ENCODE measurements at regions not wholly inside any gene's neighbourhood (a gene's known extent, or its start where the extent isn't known, plus 50 kb on each side); places are given as distances from the start of the nearest gene placed in this dataset.
"Not testable (repeated sequence)": the region's sequence is repeated elsewhere in the genome, so short reads cannot be mapped to it uniquely, and the experiment has no call there.

DNA sequence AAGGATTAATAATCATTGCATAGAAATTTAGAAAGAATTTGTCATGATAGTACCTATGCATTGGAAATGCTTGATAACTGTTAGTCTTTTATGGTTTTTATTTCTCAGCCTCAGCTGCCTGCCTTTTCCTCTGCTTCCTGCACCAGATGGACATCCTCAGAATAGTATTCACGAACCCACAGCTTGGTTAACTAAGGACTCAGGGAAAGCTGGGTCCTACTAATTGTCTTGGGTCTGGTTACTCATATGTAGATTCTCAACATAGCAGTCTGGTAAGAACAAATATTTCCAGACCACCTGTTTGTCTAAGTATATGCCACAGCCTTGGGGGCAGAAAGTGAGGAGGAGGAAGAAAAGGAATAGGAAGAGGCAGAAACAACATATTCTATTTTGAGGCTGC lies 464.5 kb upstream of the SMARCA2 start:
- no peak for TF ChIP-seq ELF1 (IDR thresholded peaks at IDR 0.05)
- TF ChIP-seq EP300 (IDR thresholded peaks at IDR 0.05; ENCODE audit: borderline replicate concordance in 1 of 2, low read depth in 1 of 2, low read length in 1 of 2): no peak
- no peak for TF ChIP-seq FOSL2 (IDR thresholded peaks at IDR 0.05; ENCODE audit: borderline replicate concordance, low read depth)
- CTCF ChIA-PET: no interaction called here
- WGBS (ENCODE audit: low lambda C conversion rate): 0% methylated on average over 1 of the region's 1 CpG

DNA sequence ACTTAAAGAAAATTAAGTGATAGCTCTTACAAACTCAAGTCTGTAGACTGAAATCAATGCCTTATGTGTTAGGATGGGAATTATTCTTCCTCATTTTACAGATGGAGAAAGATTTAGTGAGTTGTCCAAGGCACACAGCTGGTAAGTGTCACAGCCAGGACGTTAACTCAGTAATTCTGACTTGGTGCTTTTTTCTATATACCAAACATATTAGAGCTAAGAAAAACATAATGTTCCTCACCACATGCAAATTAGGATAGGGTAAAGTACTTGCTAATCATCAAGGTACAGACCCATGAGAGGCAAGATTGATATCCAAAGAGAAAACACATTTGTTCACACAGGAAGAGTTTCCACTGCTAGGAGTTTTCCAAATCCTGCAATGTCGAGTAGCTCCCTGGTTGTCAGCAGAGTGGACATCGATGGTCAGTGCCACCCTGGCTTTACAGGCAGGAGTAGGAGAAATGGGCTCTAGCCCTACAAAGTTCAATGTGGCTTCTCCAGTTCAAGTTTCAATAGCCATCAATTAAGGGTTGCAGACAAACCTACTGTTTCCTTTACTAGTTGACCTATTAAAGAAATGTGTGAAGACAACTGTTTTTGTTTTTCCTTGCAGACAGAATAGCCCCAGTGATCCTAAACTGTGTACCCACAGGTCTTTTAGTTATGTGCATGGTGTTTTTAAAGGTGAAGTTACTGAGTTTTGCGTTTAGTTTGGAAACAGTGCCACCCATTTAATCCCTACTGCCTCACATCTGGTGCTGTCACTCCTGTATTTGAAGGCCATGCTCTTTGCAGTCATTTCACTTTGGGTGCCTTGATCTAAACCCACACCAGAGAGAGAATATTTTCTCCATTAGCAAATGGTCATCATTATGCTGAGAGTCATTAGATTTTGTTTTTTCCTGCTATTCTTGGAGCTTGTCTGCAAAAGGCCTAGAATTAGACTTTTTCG lies 460.8 kb upstream of the SMARCA2 start:
- H4K20me1 ChIP-seq (ENCODE audit: insufficient read depth): no peaks in the 10 kb centered on the region
- DNase-seq: no peak
- H3K4me3 ChIP-seq (ENCODE audit: low read depth in 2 of 2, low read length in 1 of 2): no peak overlapping the region
- no peaks in the 10 kb centered on the region for H3K9me3 ChIP-seq
- H3K27me3 ChIP-seq (ENCODE audit: insufficient read depth): no peaks in the 10 kb centered on the region
- WGBS (ENCODE audit: low lambda C conversion rate): 3% methylated on average over 5 of the region's 5 CpGs
- H3K9me2 ChIP-seq: no peaks in the 10 kb centered on the region
- no peaks in the 10 kb centered on the region for H3K79me2 ChIP-seq (ENCODE audit: insufficient read depth)
- no peaks in the 10 kb centered on the region for H3F3A ChIP-seq (replicated peaks; ENCODE audit: insufficient read depth)
- no peak overlapping the region for H2AFZ ChIP-seq (ENCODE audit: low read depth)
- ChIA-PET CTCF (no interaction called here), POLR2A (no interaction called here)
- no peak overlapping the region for H3K27ac ChIP-seq (ENCODE audit: low read depth in 2 of 2, low read length in 1 of 2)
- no peak overlapping the region for H3K4me2 ChIP-seq
- H3K36me3 ChIP-seq (replicated peaks in 1 of 2; ENCODE audit: control insufficient read depth in 1 of 2, insufficient read depth in 2 of 2, low read length in 1 of 2): no peaks in the 10 kb centered on the region
- no peaks in the 10 kb centered on the region for H3K4me1 ChIP-seq (ENCODE audit: control insufficient read depth in 1 of 2, insufficient read depth in 2 of 2, low read depth in 1 of 2, low read length in 1 of 2)
- H3K9ac ChIP-seq: no peak overlapping the region
- TF ChIP-seq EZH2phosphoT487 (IDR thresholded peaks at IDR 0.05; ENCODE audit: borderline replicate concordance, low read depth): no peak

More for the DNA sequence above, 464.5 kb upstream of the SMARCA2 start:
- no peaks in the 10 kb centered on the region for H3K9me2 ChIP-seq
- H3K27me3 ChIP-seq (ENCODE audit: insufficient read depth): no peaks in the 10 kb centered on the region
- H4K20me1 ChIP-seq (ENCODE audit: insufficient read depth): no peaks in the 10 kb centered on the region
- H3K27ac ChIP-seq (ENCODE audit: low read depth in 2 of 2, low read length in 1 of 2): no peak overlapping the region
- POLR2A ChIA-PET: no interaction called here
- H3K4me3 ChIP-seq (ENCODE audit: low read depth in 2 of 2, low read length in 1 of 2): no peak overlapping the region
- H3K9ac ChIP-seq: no peak overlapping the region
- H3K4me1 ChIP-seq (ENCODE audit: control insufficient read depth in 1 of 2, insufficient read depth in 2 of 2, low read depth in 1 of 2, low read length in 1 of 2): no peaks in the 10 kb centered on the region
- no peaks in the 10 kb centered on the region for H3K36me3 ChIP-seq (replicated peaks in 1 of 2; ENCODE audit: control insufficient read depth in 1 of 2, insufficient read depth in 2 of 2, low read length in 1 of 2)
- no peak overlapping the region for H3K4me2 ChIP-seq
- no peaks in the 10 kb centered on the region for H3K79me2 ChIP-seq (ENCODE audit: insufficient read depth)
- H3F3A ChIP-seq (replicated peaks; ENCODE audit: insufficient read depth): no peaks in the 10 kb centered on the region
- H3K9me3 ChIP-seq: no peaks in the 10 kb centered on the region
- H2AFZ ChIP-seq (ENCODE audit: low read depth): no peak overlapping the region
- DNase-seq: no peak

DNA sequence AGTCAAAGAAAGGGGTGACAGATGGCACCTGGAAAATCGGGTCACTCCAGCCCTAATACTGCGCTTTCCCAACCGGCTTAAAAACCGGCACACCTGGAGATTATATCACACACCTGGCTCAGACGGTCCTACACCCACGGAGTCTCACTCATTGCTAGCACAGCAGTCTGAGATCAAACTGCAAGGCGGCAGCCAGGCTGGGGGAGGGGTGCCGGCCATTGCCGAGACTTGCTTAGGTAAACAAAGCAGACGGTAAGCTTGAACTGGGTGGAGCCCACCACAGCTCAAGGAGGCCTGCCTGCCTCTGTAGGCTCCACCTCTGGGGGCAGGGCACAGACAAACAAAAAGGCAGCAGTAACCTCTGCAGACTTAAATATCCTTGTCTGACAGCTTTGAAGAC lies 456.5 kb upstream of the SMARCA2 start:
- H3K36me3 ChIP-seq (replicated peaks in 1 of 2; ENCODE audit: control insufficient read depth in 1 of 2, insufficient read depth in 2 of 2, low read length in 1 of 2); CTCF ChIA-PET; DNase-seq; H3F3A ChIP-seq (replicated peaks; ENCODE audit: insufficient read depth); H2AFZ ChIP-seq (ENCODE audit: low read depth); H3K9ac ChIP-seq; H3K4me1 ChIP-seq (ENCODE audit: control insufficient read depth in 1 of 2, insufficient read depth in 2 of 2, low read depth in 1 of 2, low read length in 1 of 2); H4K20me1 ChIP-seq (ENCODE audit: insufficient read depth); H3K27ac ChIP-seq (ENCODE audit: low read depth in 2 of 2, low read length in 1 of 2); H3K27me3 ChIP-seq (ENCODE audit: insufficient read depth); H3K4me2 ChIP-seq; H3K4me3 ChIP-seq (ENCODE audit: low read depth in 2 of 2, low read length in 1 of 2); H3K9me3 ChIP-seq; H3K79me2 ChIP-seq (ENCODE audit: insufficient read depth); H3K9me2 ChIP-seq; POLR2A ChIA-PET: not testable (repeated sequence)
- WGBS (ENCODE audit: low lambda C conversion rate): no CpG with 5 or more reads among the region's 10 CpGs

DNA sequence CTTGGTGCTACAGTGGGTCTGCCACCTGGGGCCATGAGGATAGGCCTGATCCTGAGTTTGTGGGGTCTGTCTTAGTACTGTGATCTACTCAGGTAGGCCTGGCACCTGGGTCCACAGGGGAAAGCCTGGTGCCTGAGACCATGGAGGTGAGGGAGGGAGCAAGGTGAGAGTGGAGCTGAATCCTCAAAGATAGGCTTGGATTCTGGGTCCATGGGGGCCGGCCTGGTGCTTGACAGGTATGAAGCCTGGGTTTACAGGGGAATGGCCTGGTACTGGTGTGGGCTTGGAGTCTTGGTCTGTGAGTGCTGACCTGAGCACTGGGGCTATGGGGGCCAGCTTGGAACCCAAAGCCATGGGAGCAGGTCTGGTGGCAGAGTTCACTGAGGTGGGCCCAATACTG lies 439.2 kb upstream of the SMARCA2 start:
- H3K27me3 ChIP-seq (ENCODE audit: insufficient read depth): no peaks in the 10 kb centered on the region
- POLR2A ChIA-PET: no interaction called here
- no peaks in the 10 kb centered on the region for H3F3A ChIP-seq (replicated peaks; ENCODE audit: insufficient read depth)
- H3K4me2 ChIP-seq: no peak overlapping the region
- H3K4me3 ChIP-seq (ENCODE audit: low read depth in 2 of 2, low read length in 1 of 2): no peak overlapping the region
- H3K4me1 ChIP-seq (ENCODE audit: control insufficient read depth in 1 of 2, insufficient read depth in 2 of 2, low read depth in 1 of 2, low read length in 1 of 2): no peaks in the 10 kb centered on the region
- H2AFZ ChIP-seq (ENCODE audit: low read depth): no peak overlapping the region
- H3K36me3 ChIP-seq (replicated peaks in 1 of 2; ENCODE audit: control insufficient read depth in 1 of 2, insufficient read depth in 2 of 2, low read length in 1 of 2): no peaks in the 10 kb centered on the region
- DNase-seq: no peak
- CTCF ChIA-PET: no interaction called here
- WGBS (ENCODE audit: low lambda C conversion rate): 17% methylated on average over 1 of the region's 1 CpG
- no peaks in the 10 kb centered on the region for H3K9me3 ChIP-seq
- no peaks in the 10 kb centered on the region for H4K20me1 ChIP-seq (ENCODE audit: insufficient read depth)
- no peaks in the 10 kb centered on the region for H3K9me2 ChIP-seq
- no peak overlapping the region for H3K27ac ChIP-seq (ENCODE audit: low read depth in 2 of 2, low read length in 1 of 2)
- no peaks in the 10 kb centered on the region for H3K79me2 ChIP-seq (ENCODE audit: insufficient read depth)
- no peak overlapping the region for H3K9ac ChIP-seq
- TF ChIP-seq, protein P1, sequence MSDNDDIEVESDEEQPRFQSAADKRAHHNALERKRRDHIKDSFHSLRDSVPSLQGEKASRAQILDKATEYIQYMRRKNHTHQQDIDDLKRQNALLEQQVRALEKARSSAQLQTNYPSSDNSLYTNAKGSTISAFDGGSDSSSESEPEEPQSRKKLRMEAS (IDR thresholded peaks at IDR 0.05; ENCODE audit: low read depth): no peak
- no peak for TF ChIP-seq RCOR1 (IDR thresholded peaks at IDR 0.05; ENCODE audit: low read length)
- TF ChIP-seq, protein P2, sequence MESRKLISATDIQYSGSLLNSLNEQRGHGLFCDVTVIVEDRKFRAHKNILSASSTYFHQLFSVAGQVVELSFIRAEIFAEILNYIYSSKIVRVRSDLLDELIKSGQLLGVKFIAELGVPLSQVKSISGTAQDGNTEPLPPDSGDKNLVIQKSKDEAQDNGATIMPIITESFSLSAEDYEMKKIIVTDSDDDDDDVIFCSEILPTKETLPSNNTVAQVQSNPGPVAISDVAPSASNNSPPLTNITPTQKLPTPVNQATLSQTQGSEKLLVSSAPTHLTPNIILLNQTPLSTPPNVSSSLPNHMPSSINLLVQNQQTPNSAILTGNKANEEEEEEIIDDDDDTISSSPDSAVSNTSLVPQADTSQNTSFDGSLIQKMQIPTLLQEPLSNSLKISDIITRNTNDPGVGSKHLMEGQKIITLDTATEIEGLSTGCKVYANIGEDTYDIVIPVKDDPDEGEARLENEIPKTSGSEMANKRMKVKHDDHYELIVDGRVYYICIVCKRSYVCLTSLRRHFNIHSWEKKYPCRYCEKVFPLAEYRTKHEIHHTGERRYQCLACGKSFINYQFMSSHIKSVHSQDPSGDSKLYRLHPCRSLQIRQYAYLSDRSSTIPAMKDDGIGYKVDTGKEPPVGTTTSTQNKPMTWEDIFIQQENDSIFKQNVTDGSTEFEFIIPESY (IDR thresholded peaks at IDR 0.05; ENCODE audit: borderline replicate concordance, low read depth): no peak
- no peak for TF ChIP-seq TCF12 (IDR thresholded peaks at IDR 0.05)
- TF ChIP-seq, protein P3, sequence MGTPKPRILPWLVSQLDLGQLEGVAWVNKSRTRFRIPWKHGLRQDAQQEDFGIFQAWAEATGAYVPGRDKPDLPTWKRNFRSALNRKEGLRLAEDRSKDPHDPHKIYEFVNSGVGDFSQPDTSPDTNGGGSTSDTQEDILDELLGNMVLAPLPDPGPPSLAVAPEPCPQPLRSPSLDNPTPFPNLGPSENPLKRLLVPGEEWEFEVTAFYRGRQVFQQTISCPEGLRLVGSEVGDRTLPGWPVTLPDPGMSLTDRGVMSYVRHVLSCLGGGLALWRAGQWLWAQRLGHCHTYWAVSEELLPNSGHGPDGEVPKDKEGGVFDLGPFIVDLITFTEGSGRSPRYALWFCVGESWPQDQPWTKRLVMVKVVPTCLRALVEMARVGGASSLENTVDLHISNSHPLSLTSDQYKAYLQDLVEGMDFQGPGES (IDR thresholded peaks at IDR 0.05; ENCODE audit: low read depth, low read length): no peak
- TF ChIP-seq, protein P4, sequence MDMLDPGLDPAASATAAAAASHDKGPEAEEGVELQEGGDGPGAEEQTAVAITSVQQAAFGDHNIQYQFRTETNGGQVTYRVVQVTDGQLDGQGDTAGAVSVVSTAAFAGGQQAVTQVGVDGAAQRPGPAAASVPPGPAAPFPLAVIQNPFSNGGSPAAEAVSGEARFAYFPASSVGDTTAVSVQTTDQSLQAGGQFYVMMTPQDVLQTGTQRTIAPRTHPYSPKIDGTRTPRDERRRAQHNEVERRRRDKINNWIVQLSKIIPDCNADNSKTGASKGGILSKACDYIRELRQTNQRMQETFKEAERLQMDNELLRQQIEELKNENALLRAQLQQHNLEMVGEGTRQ (IDR thresholded peaks at IDR 0.05; ENCODE audit: borderline replicate concordance, low read depth, low read length): no peak
- TF ChIP-seq POLR2AphosphoS5 (IDR thresholded peaks at IDR 0.05; ENCODE audit: low read depth, low read length): no peak
